ENCODE measurements at regions not wholly inside any gene's neighbourhood (a gene's known extent, or its start where the extent isn't known, plus 50 kb on each side); places are given as distances from the start of the nearest gene placed in this dataset.

GRCh38 chr7:55261386-55261770 is 103.8 kb upstream of the LANCL2 start:
- no peak for TF ChIP-seq CTCF (conservative IDR thresholded peaks at IDR 0.05; ENCODE audit: low read depth in 2 of 2)
- TF ChIP-seq EZH2 (IDR thresholded peaks at IDR 0.05; ENCODE audit: low read depth, unreplicated experiment) = no peak
